ENCODE measurements at regions not wholly inside any gene's neighbourhood (a gene's known extent, or its start where the extent isn't known, plus 50 kb on each side); places are given as distances from the start of the nearest gene placed in this dataset.
"Not testable (repeated sequence)": the region's sequence is repeated elsewhere in the genome, so short reads cannot be mapped to it uniquely, and the experiment has no call there.

GRCh38 chr15:45794304-45794703 lies 159.5 kb downstream of the SQOR start:
- Mint-ChIP-seq H3K4me1 (ENCODE audit: low read depth) (no peaks in the 10 kb centered on the region), H3K9me3 (no peaks in the 10 kb centered on the region), H3K4me3 (no peak overlapping the region), H3K27me3 (peaks cover 2% of the 10 kb centered on the region), H3K27ac (no peak overlapping the region), H3K36me3 (ENCODE audit: low read depth) (no peaks in the 10 kb centered on the region)
- intact Hi-C loops (cut with micrococcal nuclease): no loop called here

- H3K4me1 Mint-ChIP-seq (ENCODE audit: low read depth): no peaks in the 10 kb centered on the region
- intact Hi-C loops (cut with micrococcal nuclease): no loop called here
- H3K9me3 Mint-ChIP-seq: no peaks in the 10 kb centered on the region
- no peaks in the 10 kb centered on the region for H3K36me3 Mint-ChIP-seq (ENCODE audit: low read depth)
- no peak overlapping the region for H3K4me3 Mint-ChIP-seq
- H3K27ac Mint-ChIP-seq: no peak overlapping the region
- peaks cover 2% of the 10 kb centered on the region for H3K27me3 Mint-ChIP-seq
Observed at GRCh38 chr15:45794712-45795439, 160.0 kb downstream of the SQOR start.

GRCh38 chr15:45795440-45796069 lies 160.7 kb downstream of the SQOR start:
- H3K4me3 Mint-ChIP-seq: no peak overlapping the region
- H3K36me3 Mint-ChIP-seq (ENCODE audit: low read depth): no peaks in the 10 kb centered on the region
- peaks cover 4% of the 10 kb centered on the region for H3K27me3 Mint-ChIP-seq
- no peaks in the 10 kb centered on the region for H3K4me1 Mint-ChIP-seq (ENCODE audit: low read depth)
- intact Hi-C loops (cut with micrococcal nuclease): no loop called here
- H3K9me3 Mint-ChIP-seq: no peaks in the 10 kb centered on the region
- H3K27ac Mint-ChIP-seq: no peak overlapping the region

- intact Hi-C loops (cut with micrococcal nuclease): no loop called here
- H3K27me3 Mint-ChIP-seq: peaks cover 4% of the 10 kb centered on the region
- no peaks in the 10 kb centered on the region for H3K4me1 Mint-ChIP-seq (ENCODE audit: low read depth)
- H3K9me3 Mint-ChIP-seq: no peaks in the 10 kb centered on the region
- no peak overlapping the region for H3K27ac Mint-ChIP-seq
- H3K36me3 Mint-ChIP-seq (ENCODE audit: low read depth): no peaks in the 10 kb centered on the region
- no peak overlapping the region for H3K4me3 Mint-ChIP-seq
Observed at GRCh38 chr15:45796433-45796832, 161.6 kb downstream of the SQOR start.

- H3K9me3 Mint-ChIP-seq: no peaks in the 10 kb centered on the region
- H3K4me3 Mint-ChIP-seq: no peak overlapping the region
- H3K27me3 Mint-ChIP-seq: peaks cover 2% of the 10 kb centered on the region
- no peaks in the 10 kb centered on the region for H3K4me1 Mint-ChIP-seq (ENCODE audit: low read depth)
- H3K27ac Mint-ChIP-seq: no peak overlapping the region
- no peaks in the 10 kb centered on the region for H3K36me3 Mint-ChIP-seq (ENCODE audit: low read depth)
- intact Hi-C loops (cut with micrococcal nuclease): no loop called here
Observed at GRCh38 chr15:45799508-45799907, 164.7 kb downstream of the SQOR start.

- intact Hi-C loops (cut with micrococcal nuclease): no loop called here
- no peak overlapping the region for H3K27ac Mint-ChIP-seq
Observed at GRCh38 chr15:45801543-45801942, 166.7 kb downstream of the SQOR start.

GRCh38 chr15:45802140-45802539 lies 167.3 kb downstream of the SQOR start:
- Mint-ChIP-seq H3K4me1 (ENCODE audit: low read depth) (no peaks in the 10 kb centered on the region), H3K9me3 (no peaks in the 10 kb centered on the region), H3K27me3 (peaks cover 2% of the 10 kb centered on the region), H3K36me3 (ENCODE audit: low read depth) (no peaks in the 10 kb centered on the region), H3K27ac (no peak overlapping the region), H3K4me3 (no peak overlapping the region)
- intact Hi-C loops (cut with micrococcal nuclease): no loop called here

More at GRCh38 chr15:45801543-45801942, 166.7 kb downstream of the SQOR start:
- Mint-ChIP-seq H3K4me1 (ENCODE audit: low read depth) (no peaks in the 10 kb centered on the region), H3K9me3 (no peaks in the 10 kb centered on the region), H3K4me3 (no peak overlapping the region), H3K27me3 (peaks cover 2% of the 10 kb centered on the region), H3K36me3 (ENCODE audit: low read depth) (no peaks in the 10 kb centered on the region)

- Mint-ChIP-seq H3K36me3 (ENCODE audit: low read depth) (no peaks in the 10 kb centered on the region), H3K4me3 (no peak overlapping the region), H3K27ac (no peak overlapping the region), H3K27me3 (peaks cover 2% of the 10 kb centered on the region), H3K4me1 (ENCODE audit: low read depth) (no peaks in the 10 kb centered on the region), H3K9me3 (no peaks in the 10 kb centered on the region)
- intact Hi-C loops (cut with micrococcal nuclease): no loop called here
Observed at GRCh38 chr15:45804028-45804427, 169.2 kb downstream of the SQOR start.

- H3K9me3 Mint-ChIP-seq: peaks cover 6% of the 10 kb centered on the region
- H3K36me3 Mint-ChIP-seq (ENCODE audit: low read depth): no peaks in the 10 kb centered on the region
- intact Hi-C loops (cut with micrococcal nuclease): no loop called here
- no peak overlapping the region for H3K27ac Mint-ChIP-seq
- no peaks in the 10 kb centered on the region for H3K27me3 Mint-ChIP-seq
- H3K4me1 Mint-ChIP-seq (ENCODE audit: low read depth): no peaks in the 10 kb centered on the region
- H3K4me3 Mint-ChIP-seq: no peak overlapping the region
Observed at GRCh38 chr15:45810201-45810600, 175.4 kb downstream of the SQOR start.

GRCh38 chr15:45812200-45812599 lies 177.4 kb downstream of the SQOR start:
- Mint-ChIP-seq H3K9me3 (peaks cover 20% of the 10 kb centered on the region), H3K36me3 (ENCODE audit: low read depth) (no peaks in the 10 kb centered on the region), H3K4me1 (ENCODE audit: low read depth) (no peaks in the 10 kb centered on the region), H3K27me3 (no peaks in the 10 kb centered on the region), H3K4me3 (no peak overlapping the region), H3K27ac (no peak overlapping the region)
- intact Hi-C loops (cut with micrococcal nuclease): no loop called here

- H3K4me3 Mint-ChIP-seq; H3K36me3 Mint-ChIP-seq (ENCODE audit: low read depth); H3K4me1 Mint-ChIP-seq (ENCODE audit: low read depth); intact Hi-C loops (cut with micrococcal nuclease); H3K27ac Mint-ChIP-seq; H3K27me3 Mint-ChIP-seq: not testable (repeated sequence)
- peaks cover 26% of the 10 kb centered on the region for H3K9me3 Mint-ChIP-seq
Observed at GRCh38 chr15:45817578-45817977, 182.7 kb downstream of the SQOR start.

- no peaks in the 10 kb centered on the region for H3K27me3 Mint-ChIP-seq
- H3K27ac Mint-ChIP-seq: no peak overlapping the region
- no peaks in the 10 kb centered on the region for H3K36me3 Mint-ChIP-seq (ENCODE audit: low read depth)
- no peak overlapping the region for H3K4me3 Mint-ChIP-seq
- intact Hi-C loops (cut with micrococcal nuclease): no loop called here
- H3K9me3 Mint-ChIP-seq: peaks cover 18% of the 10 kb centered on the region
- no peaks in the 10 kb centered on the region for H3K4me1 Mint-ChIP-seq (ENCODE audit: low read depth)
Observed at GRCh38 chr15:45821390-45821789, 186.6 kb downstream of the SQOR start.

- H3K4me3 Mint-ChIP-seq; H3K27ac Mint-ChIP-seq; H3K9me3 Mint-ChIP-seq; intact Hi-C loops (cut with micrococcal nuclease); H3K36me3 Mint-ChIP-seq (ENCODE audit: low read depth); H3K27me3 Mint-ChIP-seq; H3K4me1 Mint-ChIP-seq (ENCODE audit: low read depth): not testable (repeated sequence)
Observed at GRCh38 chr15:45822968-45823367, 188.1 kb downstream of the SQOR start.

GRCh38 chr15:45827275-45827674 lies 192.4 kb downstream of the SQOR start:
- intact Hi-C loops (cut with micrococcal nuclease): no loop called here
- Mint-ChIP-seq H3K4me3 (no peak overlapping the region), H3K36me3 (ENCODE audit: low read depth) (no peaks in the 10 kb centered on the region), H3K9me3 (peaks cover 9% of the 10 kb centered on the region), H3K4me1 (ENCODE audit: low read depth) (no peaks in the 10 kb centered on the region), H3K27ac (no peak overlapping the region), H3K27me3 (no peaks in the 10 kb centered on the region)

- Mint-ChIP-seq H3K4me3 (no peak overlapping the region), H3K27ac (no peak overlapping the region), H3K4me1 (ENCODE audit: low read depth) (no peaks in the 10 kb centered on the region), H3K9me3 (peaks cover 9% of the 10 kb centered on the region), H3K27me3 (no peaks in the 10 kb centered on the region), H3K36me3 (ENCODE audit: low read depth) (no peaks in the 10 kb centered on the region)
- intact Hi-C loops (cut with micrococcal nuclease): no loop called here
Observed at GRCh38 chr15:45827766-45828165, 192.9 kb downstream of the SQOR start.
